Stimulated activated CD8-positive, alpha-beta memory T cell treated with anti-CD3 and anti-CD28 coated beads, Interleukin-12 subunit alpha, Interleukin-12 subunit beta, amount 100 ng/mL, for 1 hour (primary cell): ENCODE measurements at regions not wholly inside any gene's neighbourhood (a gene's known extent, or its start where the extent isn't known, plus 50 kb on each side); places are given as distances from the start of the nearest gene placed in this dataset.

Source experiments
- DNase-seq: peaks from one replicate; pipeline ENCODE4 v3.0.0-alpha.2; 2020; ENCODE audit warnings: low read depth

- DNase-seq = no peak
Observed at GRCh38 chr1:169053196-169053595, 53.3 kb upstream of the ATP1B1 start.
